K562 (cell line): ENCODE measurements at regions not wholly inside any gene's neighbourhood (a gene's known extent, or its start where the extent isn't known, plus 50 kb on each side); places are given as distances from the start of the nearest gene placed in this dataset.

Experiments
- ATAC-seq: fragments of 200-7000 bp; cut with Tn5 transposase; 3 replicates; pipeline ENCODE4 v1.9.1; 2020; ENCODE audit warnings: moderate library complexity
- BruUV-seq: library from RNA; stranded (reverse); fragments of 400-500 nt; replicated peaks from 2 replicates; lab custom pipeline; 2021; lab: Mats Ljungman, UMichigan
- CTCF ChIA-PET: fragments of 300-600 bp; formaldehyde crosslinking; extraction: SDS; loops from one replicate; lab custom pipeline; 2021; ENCODE audit warnings: low intra/inter-chr PET ratio; lab: Yijun Ruan, JAX
- POLR2A ChIA-PET: fragments of 300-600, 350-650 bp; sonication (Branson Sonifier 250); formaldehyde crosslinking; extraction: SDS; loops from one replicate; lab custom pipeline; 2021; ENCODE audit warnings: antibody characterized with exemption, inconsistent platforms; lab: Yijun Ruan, JAX
- DNase-seq, 4 experiments: peaks; one replicate each; pipeline versions ENCODE4 v3.0.0 to v3.0.0-alpha.2; 2011 to 2018; ENCODE audit warnings: low spot score in 3 of 4, mixed read lengths in 3 of 4; ENCODE audit errors: extremely low read depth in 1 of 4
- FAIRE-seq: peaks from 2 replicates; lab custom pipeline; 2011; peaks lifted over from hg19 to GRCh38; lab: Jason Lieb, UNC
- H2AFZ ChIP-seq: 2 replicates; pipeline ENCODE4 v1.6.0; 2011; ENCODE audit warnings: low read depth, low read length, control low read depth, inconsistent platforms
- H3K27ac ChIP-seq: fragments of 200-600 bp; 3 replicates; pipeline ENCODE4 v1.8.0; 2011; ENCODE audit warnings: low read depth, mild to moderate bottlenecking, control low read depth, inconsistent platforms, low read length, moderate library complexity, mixed read lengths; ENCODE audit errors: extremely low read depth
- H3K27me3 ChIP-seq, 2 experiments: fragments of 300-600 bp in 1 of 2; 2 replicates in 1 of 2; 3 replicates in 1 of 2; pipeline versions ENCODE4 v1.6.0 to v1.8.0; 2011; ENCODE audit warnings: inconsistent platforms in 2 of 2, low read length in 2 of 2, mild to moderate bottlenecking in 1 of 2, mixed read lengths in 1 of 2, moderate library complexity in 1 of 2; ENCODE audit not compliant: control insufficient read depth in 2 of 2, insufficient read depth in 2 of 2
- H3K36me3 ChIP-seq: fragments of 300-600 bp; 3 replicates; pipeline ENCODE4 v1.8.0; 2011; ENCODE audit warnings: mild to moderate bottlenecking, low read length, inconsistent platforms; ENCODE audit not compliant: control insufficient read depth, insufficient read depth
- H3K4me1 ChIP-seq, 2 experiments: fragments of 200-600 bp in 1 of 2; replicated peaks in 1 of 2; 2 replicates in 1 of 2; 3 replicates in 1 of 2; pipeline versions ENCODE4 v1.5.1 to v1.8.0; 2011; ENCODE audit warnings: inconsistent platforms in 2 of 2, low read length in 2 of 2, mild to moderate bottlenecking in 1 of 2, mixed read lengths in 1 of 2, moderate library complexity in 1 of 2; ENCODE audit not compliant: control insufficient read depth in 2 of 2, insufficient read depth in 2 of 2
- H3K4me2 ChIP-seq: 2 replicates; pipeline ENCODE4 v1.6.1; 2011; ENCODE audit warnings: low read length, control low read depth, inconsistent platforms, mixed read lengths; ENCODE audit not compliant: insufficient read depth
- H3K4me3 ChIP-seq: fragments of 200-600 bp; sonication (generic), shearing (Covaris generic); 2 replicates; pipeline ENCODE4 v1.5.1; 2016; ENCODE audit warnings: control low read depth, inconsistent platforms
- H3K79me2 ChIP-seq: fragments of 200-600 bp; 3 replicates; pipeline ENCODE4 v1.8.0; 2011; ENCODE audit warnings: low read length, inconsistent platforms; ENCODE audit not compliant: control insufficient read depth, insufficient read depth
- H3K9ac ChIP-seq, 2 experiments: 2 replicates each; pipeline versions ENCODE4 v1.6.0 to v1.6.1; 2011; ENCODE audit warnings: low read depth in 2 of 2, low read length in 2 of 2, control low read depth in 1 of 2, inconsistent platforms in 1 of 2, mild to moderate bottlenecking in 1 of 2, mixed read lengths in 1 of 2; ENCODE audit not compliant: insufficient read depth in 1 of 2
- H3K9me1 ChIP-seq: one replicate; pipeline ENCODE4 v1.6.0; 2011; ENCODE audit warnings: inconsistent platforms, mild to moderate bottlenecking, low read length, moderate library complexity; ENCODE audit not compliant: control insufficient read depth, insufficient read depth
- H3K9me3 ChIP-seq: replicated peaks from 2 replicates; pipeline ENCODE4 v1.5.1; 2011; ENCODE audit warnings: low read depth, low read length, inconsistent platforms; ENCODE audit not compliant: control insufficient read depth, insufficient read depth
- H4K20me1 ChIP-seq: replicated peaks from 2 replicates; pipeline ENCODE4 v1.6.1; 2011; ENCODE audit warnings: low read length, inconsistent platforms, mixed read lengths; ENCODE audit not compliant: control insufficient read depth, insufficient read depth
- CBX2 ChIP-seq: fragments of 200-600 bp; sonication (generic); IDR thresholded peaks from one replicate; pipeline ENCODE4 v1.6.1; 2012; ENCODE audit warnings: mild to moderate bottlenecking, low read length, inconsistent platforms; ENCODE audit not compliant: insufficient read depth, poor library complexity, severe bottlenecking
- E2F8 ChIP-seq: fragments of 450-650 bp; IDR thresholded peaks from 2 replicates; pipeline ENCODE4 v1.7.1; 2018; ENCODE audit warnings: mild to moderate bottlenecking, low read depth; ENCODE audit not compliant: partially characterized antibody
- FOXJ3 ChIP-seq: sonication (generic); formaldehyde crosslinking; IDR thresholded peaks from 2 replicates; pipeline ENCODE4 v1.4.0; 2020; ENCODE audit warnings: mild to moderate bottlenecking, missing genetic modification reagents
- NFIC ChIP-seq: fragments of 450-650 bp; IDR thresholded peaks from 2 replicates; pipeline ENCODE4 v1.6.1; 2017; ENCODE audit warnings: mild to moderate bottlenecking, inconsistent platforms
- NKRF ChIP-seq: fragments of 450-650 bp; IDR thresholded peaks from 2 replicates; pipeline ENCODE4 v1.6.1; 2016; ENCODE audit warnings: borderline replicate concordance
- PYGO2 ChIP-seq: fragments of 450-650 bp; IDR thresholded peaks from 2 replicates; pipeline ENCODE4 v1.6.1; 2016; ENCODE audit warnings: mild to moderate bottlenecking, missing genetic modification characterization, moderate library complexity, missing compliant biosample characterization
- TAF9B ChIP-seq: fragments of 450-650 bp; IDR thresholded peaks from 2 replicates; pipeline ENCODE4 v1.6.1; 2018; ENCODE audit warnings: mild to moderate bottlenecking; ENCODE audit not compliant: partially characterized antibody
- ZNF717 ChIP-seq: fragments of 250-450 bp; sonication (Bioruptor Pico); IDR thresholded peaks from 2 replicates; pipeline ENCODE4 v1.5.0; 2021
- ZSCAN29 ChIP-seq: fragments of 450-650 bp; IDR thresholded peaks from 2 replicates; pipeline ENCODE4 v1.6.1; 2017
- WGBS: fragments of 100-300 bp; shearing (Covaris generic); methylation state at CpG from one replicate; pipeline ENCODE4 v1.1.6; 2016; ENCODE audit warnings: low coverage, mixed read lengths; ENCODE audit not compliant: insufficient coverage; ENCODE audit errors: missing lambda C conversion rate; 5-methylcytosine and 5-hydroxymethylcytosine counted together
- in situ Hi-C: fragments of 300-500 bp; cut with MboI; formaldehyde crosslinking; loops from 4 replicates; pipeline ENCODE4 v1.15.0; 2018; ENCODE audit warnings: inconsistent platforms, mixed read lengths
- intact Hi-C: fragments of 100-400 bp; cut with micrococcal nuclease; formaldehyde crosslinking; loops from 2 replicates; pipeline ENCODE4 v1.14.2; 2022
- TF ChIP-seq, protein P1 (sequence below): fragments of 250-450 bp; sonication (Bioruptor Pico); IDR thresholded peaks from 2 replicates; pipeline ENCODE4 v1.8.0; 2022; ENCODE audit warnings: inconsistent platforms, mild to moderate bottlenecking, moderate library complexity, borderline replicate concordance

DNA sequence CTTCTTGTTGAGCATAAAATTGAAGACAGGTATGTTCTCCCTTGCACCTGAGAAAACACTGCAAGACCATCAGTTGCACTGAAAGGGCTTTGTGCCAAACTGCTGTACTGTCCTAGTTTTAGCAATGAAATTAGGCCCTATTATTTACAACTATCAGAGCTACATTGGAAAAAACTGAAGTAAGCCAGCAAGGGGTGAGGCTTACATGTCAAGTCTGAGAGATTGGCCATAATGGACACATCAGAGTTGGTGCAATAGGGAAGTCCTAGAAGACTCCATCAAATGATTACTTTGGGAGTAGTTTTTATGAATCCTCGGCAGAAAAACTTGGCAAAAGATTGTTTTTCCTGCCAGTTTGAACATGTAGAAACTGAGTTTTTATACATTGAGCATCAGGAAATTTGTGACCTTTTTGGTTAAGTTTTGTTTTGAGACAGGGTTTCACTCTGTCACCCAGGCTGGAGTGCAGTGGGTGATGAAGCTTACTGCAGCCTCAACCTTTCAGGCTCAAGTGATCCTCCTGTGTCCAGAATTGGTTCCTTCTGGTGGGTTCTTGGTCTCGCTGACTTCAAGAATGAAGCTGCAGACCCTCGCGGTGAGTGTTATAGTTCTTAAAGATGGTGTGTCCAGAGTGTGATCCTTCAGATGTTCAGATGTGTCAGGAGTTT lies 160.1 kb upstream of the BANK1 start:
- no peaks in the 10 kb centered on the region for H3K4me1 ChIP-seq
- in situ Hi-C loops: no loop called here
- WGBS: 0% methylated on average over 4 of the region's 4 CpGs
- H3K9me1 ChIP-seq: no peaks in the 10 kb centered on the region
- ATAC-seq (no peak), DNase-seq (no peak), FAIRE-seq (no peak)
- no peaks in the 10 kb centered on the region for H3K79me2 ChIP-seq
- H3K9me3 ChIP-seq: no peaks in the 10 kb centered on the region; the same call in 1 of the 2 replicates
- no peak overlapping the region for H3K4me3 ChIP-seq
- H3K27ac ChIP-seq: no peak overlapping the region
- intact Hi-C loops: no loop called here
- H2AFZ ChIP-seq: no peak overlapping the region
- H3K4me2 ChIP-seq: no peak overlapping the region
- BruUV-seq: no TSS peak
- H3K27me3 ChIP-seq: no peaks in the 10 kb centered on the region
- H3K36me3 ChIP-seq: no peaks in the 10 kb centered on the region
- no peak overlapping the region for H3K9ac ChIP-seq
- ChIA-PET POLR2A (no interaction called here), CTCF (no interaction called here)
- H4K20me1 ChIP-seq: no peaks in the 10 kb centered on the region
- no peak for TF ChIP-seq TAF9B
- no peak for TF ChIP-seq ZSCAN29
- no peak for TF ChIP-seq E2F8
- TF ChIP-seq NKRF: no peak
- no peak for TF ChIP-seq CBX2
- TF ChIP-seq ZNF717 (CRISPR knock-in tag): no peak
- TF ChIP-seq NFIC: no peak
- no peak for TF ChIP-seq PYGO2 (tag)
- TF ChIP-seq FOXJ3: no peak
- TF ChIP-seq, protein P1, sequence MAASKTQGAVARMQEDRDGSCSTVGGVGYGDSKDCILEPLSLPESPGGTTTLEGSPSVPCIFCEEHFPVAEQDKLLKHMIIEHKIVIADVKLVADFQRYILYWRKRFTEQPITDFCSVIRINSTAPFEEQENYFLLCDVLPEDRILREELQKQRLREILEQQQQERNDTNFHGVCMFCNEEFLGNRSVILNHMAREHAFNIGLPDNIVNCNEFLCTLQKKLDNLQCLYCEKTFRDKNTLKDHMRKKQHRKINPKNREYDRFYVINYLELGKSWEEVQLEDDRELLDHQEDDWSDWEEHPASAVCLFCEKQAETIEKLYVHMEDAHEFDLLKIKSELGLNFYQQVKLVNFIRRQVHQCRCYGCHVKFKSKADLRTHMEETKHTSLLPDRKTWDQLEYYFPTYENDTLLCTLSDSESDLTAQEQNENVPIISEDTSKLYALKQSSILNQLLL (CRISPR knock-in tag): no peak
